ENCODE measurements at regions not wholly inside any gene's neighbourhood (a gene's known extent, or its start where the extent isn't known, plus 50 kb on each side); places are given as distances from the start of the nearest gene placed in this dataset.

DNA sequence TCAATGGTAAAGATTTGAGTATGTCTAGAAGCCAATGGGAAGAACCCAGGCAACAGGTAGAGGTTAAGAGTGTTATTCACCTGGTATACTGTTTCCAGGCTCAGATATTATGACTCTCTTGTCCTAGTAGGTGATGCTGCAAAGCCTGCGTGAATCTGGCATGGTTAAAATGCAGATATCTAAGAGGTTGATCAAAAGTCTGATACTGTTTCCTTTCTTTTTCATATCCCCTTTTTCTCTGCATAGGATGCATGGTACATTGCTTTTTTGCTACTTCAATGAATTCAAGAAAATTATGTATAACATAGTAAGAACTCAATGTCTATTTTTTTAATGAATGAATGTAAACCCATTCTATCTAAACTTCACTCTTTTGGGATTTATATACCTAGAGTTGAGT lies 284.3 kb upstream of the KHDRBS2 start:
- Histone ChIP-seq H3K4me3 (replicated peaks; ENCODE audit: insufficient read depth, low read length) (no peak overlapping the region), H3K27me3 (ENCODE audit: insufficient read depth, poor library complexity, severe bottlenecking) (no peaks in the 10 kb centered on the region), H3K27ac (replicated peaks) (no peak overlapping the region)
- DNase-seq (ENCODE audit: low read depth in 1 of 2, low spot score in 1 of 2) = no peak
- no peak for TF ChIP-seq SPI1 (IDR thresholded peaks at IDR 0.05; ENCODE audit: borderline replicate concordance, low read depth)
- TF ChIP-seq GABPA (IDR thresholded peaks at IDR 0.05; ENCODE audit: low read depth) = no peak
- TF ChIP-seq, protein P1, sequence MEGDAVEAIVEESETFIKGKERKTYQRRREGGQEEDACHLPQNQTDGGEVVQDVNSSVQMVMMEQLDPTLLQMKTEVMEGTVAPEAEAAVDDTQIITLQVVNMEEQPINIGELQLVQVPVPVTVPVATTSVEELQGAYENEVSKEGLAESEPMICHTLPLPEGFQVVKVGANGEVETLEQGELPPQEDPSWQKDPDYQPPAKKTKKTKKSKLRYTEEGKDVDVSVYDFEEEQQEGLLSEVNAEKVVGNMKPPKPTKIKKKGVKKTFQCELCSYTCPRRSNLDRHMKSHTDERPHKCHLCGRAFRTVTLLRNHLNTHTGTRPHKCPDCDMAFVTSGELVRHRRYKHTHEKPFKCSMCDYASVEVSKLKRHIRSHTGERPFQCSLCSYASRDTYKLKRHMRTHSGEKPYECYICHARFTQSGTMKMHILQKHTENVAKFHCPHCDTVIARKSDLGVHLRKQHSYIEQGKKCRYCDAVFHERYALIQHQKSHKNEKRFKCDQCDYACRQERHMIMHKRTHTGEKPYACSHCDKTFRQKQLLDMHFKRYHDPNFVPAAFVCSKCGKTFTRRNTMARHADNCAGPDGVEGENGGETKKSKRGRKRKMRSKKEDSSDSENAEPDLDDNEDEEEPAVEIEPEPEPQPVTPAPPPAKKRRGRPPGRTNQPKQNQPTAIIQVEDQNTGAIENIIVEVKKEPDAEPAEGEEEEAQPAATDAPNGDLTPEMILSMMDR (IDR thresholded peaks at IDR 0.05; ENCODE audit: insufficient read depth, low read length) = no peak
- TF ChIP-seq POLR2AphosphoS5 (IDR thresholded peaks at IDR 0.05; ENCODE audit: low read depth) = no peak
- TF ChIP-seq, protein P2, sequence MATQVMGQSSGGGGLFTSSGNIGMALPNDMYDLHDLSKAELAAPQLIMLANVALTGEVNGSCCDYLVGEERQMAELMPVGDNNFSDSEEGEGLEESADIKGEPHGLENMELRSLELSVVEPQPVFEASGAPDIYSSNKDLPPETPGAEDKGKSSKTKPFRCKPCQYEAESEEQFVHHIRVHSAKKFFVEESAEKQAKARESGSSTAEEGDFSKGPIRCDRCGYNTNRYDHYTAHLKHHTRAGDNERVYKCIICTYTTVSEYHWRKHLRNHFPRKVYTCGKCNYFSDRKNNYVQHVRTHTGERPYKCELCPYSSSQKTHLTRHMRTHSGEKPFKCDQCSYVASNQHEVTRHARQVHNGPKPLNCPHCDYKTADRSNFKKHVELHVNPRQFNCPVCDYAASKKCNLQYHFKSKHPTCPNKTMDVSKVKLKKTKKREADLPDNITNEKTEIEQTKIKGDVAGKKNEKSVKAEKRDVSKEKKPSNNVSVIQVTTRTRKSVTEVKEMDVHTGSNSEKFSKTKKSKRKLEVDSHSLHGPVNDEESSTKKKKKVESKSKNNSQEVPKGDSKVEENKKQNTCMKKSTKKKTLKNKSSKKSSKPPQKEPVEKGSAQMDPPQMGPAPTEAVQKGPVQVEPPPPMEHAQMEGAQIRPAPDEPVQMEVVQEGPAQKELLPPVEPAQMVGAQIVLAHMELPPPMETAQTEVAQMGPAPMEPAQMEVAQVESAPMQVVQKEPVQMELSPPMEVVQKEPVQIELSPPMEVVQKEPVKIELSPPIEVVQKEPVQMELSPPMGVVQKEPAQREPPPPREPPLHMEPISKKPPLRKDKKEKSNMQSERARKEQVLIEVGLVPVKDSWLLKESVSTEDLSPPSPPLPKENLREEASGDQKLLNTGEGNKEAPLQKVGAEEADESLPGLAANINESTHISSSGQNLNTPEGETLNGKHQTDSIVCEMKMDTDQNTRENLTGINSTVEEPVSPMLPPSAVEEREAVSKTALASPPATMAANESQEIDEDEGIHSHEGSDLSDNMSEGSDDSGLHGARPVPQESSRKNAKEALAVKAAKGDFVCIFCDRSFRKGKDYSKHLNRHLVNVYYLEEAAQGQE (IDR thresholded peaks at IDR 0.05; ENCODE audit: insufficient replicate concordance, low read depth) = no peak

DNA sequence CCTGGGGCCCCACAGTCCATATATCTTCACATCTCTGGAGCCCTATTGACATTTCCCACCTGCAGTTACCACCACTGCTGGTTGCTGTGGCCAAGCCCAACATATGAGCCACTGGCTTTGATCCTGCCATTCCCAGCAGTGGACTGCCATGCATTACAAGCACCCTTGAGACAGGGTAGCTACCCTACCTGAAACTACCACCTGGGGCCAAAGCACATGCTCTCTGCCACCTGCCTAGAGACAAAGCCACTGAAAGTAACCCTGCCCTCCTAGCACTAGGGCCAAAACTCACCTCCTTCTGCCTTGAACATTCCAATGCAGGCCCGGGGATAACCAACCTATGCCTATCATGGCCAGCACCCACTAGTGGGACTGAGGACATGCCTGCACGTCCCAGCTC lies 255.5 kb upstream of the KHDRBS2 start:
- Histone ChIP-seq H3K27ac (replicated peaks) (no peak overlapping the region), H3K4me3 (replicated peaks; ENCODE audit: insufficient read depth, low read length) (no peak overlapping the region), H3K27me3 (ENCODE audit: insufficient read depth, poor library complexity, severe bottlenecking) (no peaks in the 10 kb centered on the region)
- DNase-seq (ENCODE audit: low read depth in 1 of 2, low spot score in 1 of 2) = no peak
- TF ChIP-seq, protein P2 (IDR thresholded peaks at IDR 0.05; ENCODE audit: insufficient replicate concordance, low read depth) = no peak
- no peak for TF ChIP-seq SPI1 (IDR thresholded peaks at IDR 0.05; ENCODE audit: borderline replicate concordance, low read depth)
- TF ChIP-seq, protein P1 (IDR thresholded peaks at IDR 0.05; ENCODE audit: insufficient read depth, low read length) = no peak
- TF ChIP-seq GABPA (IDR thresholded peaks at IDR 0.05; ENCODE audit: low read depth) = no peak
- no peak for TF ChIP-seq POLR2AphosphoS5 (IDR thresholded peaks at IDR 0.05; ENCODE audit: low read depth)

DNA sequence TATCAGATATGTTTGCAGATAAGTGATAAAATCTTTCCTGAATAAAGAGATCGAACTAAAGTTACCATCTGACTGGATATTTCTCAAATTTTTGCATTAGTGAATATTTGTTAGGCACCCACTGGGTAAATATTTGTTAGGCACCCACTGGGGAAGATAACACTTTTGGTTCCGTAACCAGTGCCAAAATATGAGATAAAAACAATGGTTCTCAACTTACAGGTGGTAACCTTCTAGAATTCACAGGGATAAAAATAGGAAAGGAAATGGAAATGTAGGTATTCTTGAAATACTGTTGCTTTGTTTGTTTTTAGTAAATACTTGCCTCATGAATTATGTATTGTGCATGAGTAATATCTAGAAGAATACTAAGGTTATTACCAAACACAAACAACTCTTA lies 245.0 kb upstream of the KHDRBS2 start:
- DNase-seq (ENCODE audit: low read depth in 1 of 2, low spot score in 1 of 2) = no peak
- Histone ChIP-seq H3K27me3 (ENCODE audit: insufficient read depth, poor library complexity, severe bottlenecking) (no peaks in the 10 kb centered on the region), H3K27ac (replicated peaks) (no peak overlapping the region), H3K4me3 (replicated peaks; ENCODE audit: insufficient read depth, low read length) (no peak overlapping the region)
- TF ChIP-seq, protein P1 (IDR thresholded peaks at IDR 0.05; ENCODE audit: insufficient read depth, low read length) = no peak
- TF ChIP-seq, protein P2 (IDR thresholded peaks at IDR 0.05; ENCODE audit: insufficient replicate concordance, low read depth) = no peak
- no peak for TF ChIP-seq GABPA (IDR thresholded peaks at IDR 0.05; ENCODE audit: low read depth)
- TF ChIP-seq SPI1 (IDR thresholded peaks at IDR 0.05; ENCODE audit: borderline replicate concordance, low read depth) = no peak
- TF ChIP-seq POLR2AphosphoS5 (IDR thresholded peaks at IDR 0.05; ENCODE audit: low read depth) = no peak
